ENCODE measurements at regions not wholly inside any gene's neighbourhood (a gene's known extent, or its start where the extent isn't known, plus 50 kb on each side); places are given as distances from the start of the nearest gene placed in this dataset.
"Not testable (repeated sequence)": the region's sequence is repeated elsewhere in the genome, so short reads cannot be mapped to it uniquely, and the experiment has no call there.

- no peak for TF ChIP-seq SRF (IDR thresholded peaks at IDR 0.05; ENCODE audit: low read depth, low read length)
- TF ChIP-seq NR2C2 (CRISPR knock-in tag; IDR thresholded peaks at IDR 0.05; ENCODE audit: borderline replicate concordance): no peak
- TF ChIP-seq NFE2L1 (CRISPR knock-in tag; IDR thresholded peaks at IDR 0.05; ENCODE audit: borderline replicate concordance): no peak
These were observed 91.8 kb upstream of the TSC22D1 start (continued) for GRCh38 chr13:44667943-44668342.

- H3K9me3 ChIP-seq (ENCODE audit: low read length); H3K4me2 ChIP-seq (ENCODE audit: low read depth, low read length); H3K4me3 ChIP-seq (replicated peaks in 1 of 3; ENCODE audit: insufficient read depth in 1 of 3, low read depth in 2 of 3, low read length in 3 of 3); POLR2A ChIA-PET; H3K9ac ChIP-seq (ENCODE audit: insufficient read depth, low read depth, low read length); intact Hi-C loops (cut with micrococcal nuclease; ENCODE audit: unreplicated experiment); in situ Hi-C loops (cut with HindIII; ENCODE audit: extremely low pct_ligation_motif_present, low pct_unique_long_range_greater_than_20kb); H3K27ac ChIP-seq (ENCODE audit: extremely low read length, insufficient read depth, low read length); FAIRE-seq; CTCF ChIA-PET (ENCODE audit: low intra/inter-chr PET ratio, low total read pairs); H2AFZ ChIP-seq (ENCODE audit: low read length); H4K20me1 ChIP-seq (ENCODE audit: insufficient read depth, low read length); H3K27me3 ChIP-seq (ENCODE audit: control insufficient read depth in 1 of 2, insufficient read depth in 2 of 2, low read length in 2 of 2); H3K4me1 ChIP-seq (ENCODE audit: insufficient read depth, low read length); H3K36me3 ChIP-seq (replicated peaks in 1 of 2; ENCODE audit: control insufficient read depth in 1 of 2, insufficient read depth in 2 of 2, low read length in 2 of 2); BruUV-seq (replicated peaks); ATAC-seq; DNase-seq (ENCODE audit: low spot score); H3K79me2 ChIP-seq (ENCODE audit: insufficient read depth, low read length): not testable (repeated sequence)
- 27% methylated on average over 2 of the region's 3 CpGs for WGBS (ENCODE audit: low lambda C conversion rate)
- peak; percentile 54; the same call in 1 of the 2 replicates for TF ChIP-seq CEBPB (IDR thresholded peaks at IDR 0.05; ENCODE audit: borderline replicate concordance, low read depth, low read length)
These were observed 90.4 kb upstream of the TSC22D1 start for GRCh38 chr13:44666538-44666937.

GRCh38 chr13:44664308-44664707 lies 88.2 kb upstream of the TSC22D1 start:
- H3K9me3 ChIP-seq (ENCODE audit: low read length): no peaks in the 10 kb centered on the region
- no peaks in the 10 kb centered on the region for H4K20me1 ChIP-seq (ENCODE audit: insufficient read depth, low read length)
- ChIA-PET POLR2A (no interaction called here), CTCF (ENCODE audit: low intra/inter-chr PET ratio, low total read pairs) (no interaction called here)
- H3K9ac ChIP-seq (ENCODE audit: insufficient read depth, low read depth, low read length): no peak overlapping the region
- no TSS peak for BruUV-seq (replicated peaks)
- H3K27ac ChIP-seq (ENCODE audit: extremely low read length, insufficient read depth, low read length): no peak overlapping the region
- 90% methylated on average over 1 of the region's 1 CpG for WGBS (ENCODE audit: low lambda C conversion rate)
- H3K4me3 ChIP-seq (replicated peaks in 1 of 3; ENCODE audit: insufficient read depth in 1 of 3, low read depth in 2 of 3, low read length in 3 of 3): no peak overlapping the region
- FAIRE-seq: no peak
- intact Hi-C loops (cut with micrococcal nuclease; ENCODE audit: unreplicated experiment): no loop called here
- H3K79me2 ChIP-seq (ENCODE audit: insufficient read depth, low read length): no peaks in the 10 kb centered on the region
- no peak for DNase-seq (ENCODE audit: low spot score)
- H2AFZ ChIP-seq (ENCODE audit: low read length): no peak overlapping the region
- TF ChIP-seq ZNF367 (CRISPR knock-in tag; IDR thresholded peaks at IDR 0.05; ENCODE audit: borderline replicate concordance): no peak
- TF ChIP-seq, protein P1, sequence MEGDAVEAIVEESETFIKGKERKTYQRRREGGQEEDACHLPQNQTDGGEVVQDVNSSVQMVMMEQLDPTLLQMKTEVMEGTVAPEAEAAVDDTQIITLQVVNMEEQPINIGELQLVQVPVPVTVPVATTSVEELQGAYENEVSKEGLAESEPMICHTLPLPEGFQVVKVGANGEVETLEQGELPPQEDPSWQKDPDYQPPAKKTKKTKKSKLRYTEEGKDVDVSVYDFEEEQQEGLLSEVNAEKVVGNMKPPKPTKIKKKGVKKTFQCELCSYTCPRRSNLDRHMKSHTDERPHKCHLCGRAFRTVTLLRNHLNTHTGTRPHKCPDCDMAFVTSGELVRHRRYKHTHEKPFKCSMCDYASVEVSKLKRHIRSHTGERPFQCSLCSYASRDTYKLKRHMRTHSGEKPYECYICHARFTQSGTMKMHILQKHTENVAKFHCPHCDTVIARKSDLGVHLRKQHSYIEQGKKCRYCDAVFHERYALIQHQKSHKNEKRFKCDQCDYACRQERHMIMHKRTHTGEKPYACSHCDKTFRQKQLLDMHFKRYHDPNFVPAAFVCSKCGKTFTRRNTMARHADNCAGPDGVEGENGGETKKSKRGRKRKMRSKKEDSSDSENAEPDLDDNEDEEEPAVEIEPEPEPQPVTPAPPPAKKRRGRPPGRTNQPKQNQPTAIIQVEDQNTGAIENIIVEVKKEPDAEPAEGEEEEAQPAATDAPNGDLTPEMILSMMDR (CRISPR knock-in tag; IDR thresholded peaks at IDR 0.05): no peak
- TF ChIP-seq PRMT3 (CRISPR knock-in tag; IDR thresholded peaks at IDR 0.05; ENCODE audit: borderline replicate concordance, low read depth): no peak
- TF ChIP-seq ELF4 (CRISPR knock-in tag; IDR thresholded peaks at IDR 0.05; ENCODE audit: borderline replicate concordance): no peak
- TF ChIP-seq ZSCAN22 (CRISPR knock-in tag; IDR thresholded peaks at IDR 0.05): no peak
- H3K4me2 ChIP-seq (ENCODE audit: low read depth, low read length): no peak overlapping the region
- ATAC-seq: no peak
- no peaks in the 10 kb centered on the region for H3K36me3 ChIP-seq (replicated peaks in 1 of 2; ENCODE audit: control insufficient read depth in 1 of 2, insufficient read depth in 2 of 2, low read length in 2 of 2)
- H3K4me1 ChIP-seq (ENCODE audit: insufficient read depth, low read length): no peaks in the 10 kb centered on the region
- peaks cover 1 to 6% of the 10 kb centered on the region in 2 experiments; a peak in 1 of 5 replicates for H3K27me3 ChIP-seq (ENCODE audit: control insufficient read depth in 1 of 2, insufficient read depth in 2 of 2, low read length in 2 of 2)
- in situ Hi-C loops (cut with HindIII; ENCODE audit: extremely low pct_ligation_motif_present, low pct_unique_long_range_greater_than_20kb): no loop called here
